ENCODE measurements at regions not wholly inside any gene's neighbourhood (a gene's known extent, or its start where the extent isn't known, plus 50 kb on each side); places are given as distances from the start of the nearest gene placed in this dataset.

GRCh38 chr6:90384720-90385119 is 88.1 kb upstream of the BACH2 start (continued):
- no peak for TF ChIP-seq IRF3 (IDR thresholded peaks at IDR 0.05; ENCODE audit: low read depth, low read length)
- no peak for TF ChIP-seq TAF1 (IDR thresholded peaks at IDR 0.05; ENCODE audit: borderline replicate concordance, low read depth, low read length)
- no peak for TF ChIP-seq FOXM1 (IDR thresholded peaks at IDR 0.05; ENCODE audit: low read depth)
- no peak for TF ChIP-seq FOSL2 (IDR thresholded peaks at IDR 0.05; ENCODE audit: borderline replicate concordance, low read depth)
- TF ChIP-seq ZBTB33 (IDR thresholded peaks at IDR 0.05; ENCODE audit: borderline replicate concordance, low read depth): no peak

GRCh38 chr6:90383196-90383822 is 86.7 kb upstream of the BACH2 start:
- TF ChIP-seq USF2 (IDR thresholded peaks at IDR 0.05; ENCODE audit: borderline replicate concordance, low read depth, low read length) (no peak), PBX3 (IDR thresholded peaks at IDR 0.05) (no peak), MEF2A (IDR thresholded peaks at IDR 0.05; ENCODE audit: borderline replicate concordance, low read depth) (no peak), EZH2phosphoT487 (IDR thresholded peaks at IDR 0.05; ENCODE audit: borderline replicate concordance, low read depth) (no peak), SMC3 (IDR thresholded peaks at IDR 0.05; ENCODE audit: low read depth, low read length) (no peak), FOXM1 (IDR thresholded peaks at IDR 0.05; ENCODE audit: low read depth) (no peak), GATA2 (CRISPR knock-in tag; IDR thresholded peaks at IDR 0.05) (no peak)
- H3K27me3 ChIP-seq (ENCODE audit: insufficient read depth): no peaks in the 10 kb centered on the region; the same call in 1 of the 2 replicates
- H3K27ac ChIP-seq (ENCODE audit: low read depth in 2 of 2, low read length in 1 of 2): no peak overlapping the region
- H3K9me2 ChIP-seq: no peaks in the 10 kb centered on the region
- DNase-seq: no peak
- POLR2A ChIA-PET: no interaction called here
- H3K4me1 ChIP-seq (ENCODE audit: control insufficient read depth in 1 of 2, insufficient read depth in 2 of 2, low read depth in 1 of 2, low read length in 1 of 2): no peaks in the 10 kb centered on the region; a peak in 1 of 4 replicates
- no peaks in the 10 kb centered on the region for H4K20me1 ChIP-seq (ENCODE audit: insufficient read depth)
- CTCF ChIA-PET: interaction anchor here (2.0 kb wide), 1 partner anchor 10 kb away, joined by 11 read pairs; no protein-coding TSS in a partner anchor
- H3K79me2 ChIP-seq (ENCODE audit: insufficient read depth): no peaks in the 10 kb centered on the region
- 63% methylated on average over 5 of the region's 5 CpGs for WGBS (ENCODE audit: low lambda C conversion rate)
- H3K9ac ChIP-seq: no peak overlapping the region
- H3F3A ChIP-seq (replicated peaks; ENCODE audit: insufficient read depth): no peaks in the 10 kb centered on the region
- H3K4me3 ChIP-seq (ENCODE audit: low read depth in 2 of 2, low read length in 1 of 2): no peak overlapping the region
- H3K36me3 ChIP-seq (replicated peaks in 1 of 2; ENCODE audit: control insufficient read depth in 1 of 2, insufficient read depth in 2 of 2, low read length in 1 of 2): no peaks in the 10 kb centered on the region
- no peak overlapping the region for H3K4me2 ChIP-seq
- H2AFZ ChIP-seq (ENCODE audit: low read depth): no peak overlapping the region
- H3K9me3 ChIP-seq: no peaks in the 10 kb centered on the region
